ENCODE measurements at regions not wholly inside any gene's neighbourhood (a gene's known extent, or its start where the extent isn't known, plus 50 kb on each side); places are given as distances from the start of the nearest gene placed in this dataset.

DNA sequence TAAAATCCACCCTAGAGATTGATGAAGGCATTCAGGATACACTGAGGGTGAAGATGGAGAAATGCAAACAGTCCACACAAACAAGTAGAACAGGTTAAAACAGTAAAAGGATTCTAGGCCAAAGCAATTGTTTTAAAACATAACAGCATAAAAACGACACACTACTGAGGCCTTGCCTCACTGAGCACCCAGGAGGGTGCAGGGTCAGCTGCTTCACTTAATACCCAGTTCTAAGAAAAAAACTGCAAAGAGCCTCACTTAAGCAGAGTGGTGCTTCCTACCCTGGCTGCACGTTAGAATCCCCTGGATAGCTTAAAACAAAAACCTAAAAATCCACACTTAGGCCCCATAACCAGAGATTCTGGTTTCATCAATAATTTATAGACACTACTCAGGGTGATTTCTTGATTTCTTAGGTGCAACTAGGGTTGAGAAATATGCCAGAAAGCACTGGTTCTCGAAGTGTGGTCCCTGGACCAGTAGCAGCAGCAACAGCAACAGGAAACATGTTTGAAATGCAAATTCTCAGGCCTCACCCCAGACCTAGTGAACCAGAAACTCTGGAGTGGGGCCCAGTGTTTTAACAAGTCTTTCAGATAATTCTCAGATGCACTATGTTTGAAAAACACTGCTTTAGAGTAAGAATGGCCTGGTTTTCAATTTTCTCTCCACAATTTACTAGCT is 279.1 kb downstream of the ZEB2 start:
- TF ChIP-seq, protein P1, sequence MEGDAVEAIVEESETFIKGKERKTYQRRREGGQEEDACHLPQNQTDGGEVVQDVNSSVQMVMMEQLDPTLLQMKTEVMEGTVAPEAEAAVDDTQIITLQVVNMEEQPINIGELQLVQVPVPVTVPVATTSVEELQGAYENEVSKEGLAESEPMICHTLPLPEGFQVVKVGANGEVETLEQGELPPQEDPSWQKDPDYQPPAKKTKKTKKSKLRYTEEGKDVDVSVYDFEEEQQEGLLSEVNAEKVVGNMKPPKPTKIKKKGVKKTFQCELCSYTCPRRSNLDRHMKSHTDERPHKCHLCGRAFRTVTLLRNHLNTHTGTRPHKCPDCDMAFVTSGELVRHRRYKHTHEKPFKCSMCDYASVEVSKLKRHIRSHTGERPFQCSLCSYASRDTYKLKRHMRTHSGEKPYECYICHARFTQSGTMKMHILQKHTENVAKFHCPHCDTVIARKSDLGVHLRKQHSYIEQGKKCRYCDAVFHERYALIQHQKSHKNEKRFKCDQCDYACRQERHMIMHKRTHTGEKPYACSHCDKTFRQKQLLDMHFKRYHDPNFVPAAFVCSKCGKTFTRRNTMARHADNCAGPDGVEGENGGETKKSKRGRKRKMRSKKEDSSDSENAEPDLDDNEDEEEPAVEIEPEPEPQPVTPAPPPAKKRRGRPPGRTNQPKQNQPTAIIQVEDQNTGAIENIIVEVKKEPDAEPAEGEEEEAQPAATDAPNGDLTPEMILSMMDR (IDR thresholded peaks at IDR 0.05; ENCODE audit: low read depth, low read length), result no peak
- no peak overlapping the region for H3K4me3 ChIP-seq (replicated peaks in 1 of 2; ENCODE audit: low read depth in 2 of 2, low read length in 2 of 2)
- no peak for DNase-seq (ENCODE audit: low read depth in 2 of 2)

DNA sequence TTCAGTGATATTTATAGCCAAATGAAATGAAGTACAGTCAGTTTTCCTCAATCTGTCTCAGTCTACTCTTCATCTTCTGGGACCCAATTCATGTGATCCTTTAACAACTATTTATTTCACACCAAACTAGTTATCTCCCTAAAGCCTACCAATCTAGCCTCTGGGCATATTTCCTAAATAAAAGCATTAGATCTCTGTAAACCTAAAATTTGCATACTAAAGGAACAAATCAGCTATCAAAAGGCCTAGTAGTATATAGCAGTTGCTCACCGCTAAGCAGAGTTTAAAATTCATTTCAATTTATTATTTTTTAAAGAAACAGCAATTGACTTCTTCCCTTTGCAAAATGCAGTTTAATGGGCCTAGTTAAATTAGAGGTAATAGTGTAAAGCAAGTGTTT is 280.2 kb downstream of the ZEB2 start:
- no peak overlapping the region for H3K4me3 ChIP-seq (replicated peaks in 1 of 2; ENCODE audit: low read depth in 2 of 2, low read length in 2 of 2)
- DNase-seq (ENCODE audit: low read depth in 2 of 2), result no peak
- TF ChIP-seq, protein P1 (IDR thresholded peaks at IDR 0.05; ENCODE audit: low read depth, low read length), result no peak

DNA sequence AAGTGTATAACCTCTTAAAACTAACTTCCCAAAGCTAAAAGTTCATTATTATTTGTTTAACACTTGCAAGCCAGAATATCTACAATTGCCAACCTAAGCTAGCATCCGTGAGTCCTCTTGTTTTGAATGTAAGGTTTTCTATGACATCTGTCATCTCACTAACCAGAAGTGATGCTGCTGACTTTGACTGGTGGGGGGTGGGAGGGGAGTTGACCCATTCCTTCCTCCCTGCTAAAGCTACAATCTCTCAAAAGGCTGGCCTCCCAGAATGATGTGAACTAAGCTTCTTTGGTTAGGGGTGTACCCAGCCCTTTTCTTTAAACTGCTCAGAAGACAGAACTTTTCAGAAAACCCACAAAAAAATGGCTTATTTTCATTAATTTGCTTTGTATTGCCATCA is 280.6 kb downstream of the ZEB2 start:
- TF ChIP-seq, protein P1 (IDR thresholded peaks at IDR 0.05; ENCODE audit: low read depth, low read length), result no peak
- H3K4me3 ChIP-seq (replicated peaks in 1 of 2; ENCODE audit: low read depth in 2 of 2, low read length in 2 of 2), result no peak overlapping the region
- no peak for DNase-seq (ENCODE audit: low read depth in 2 of 2)

DNA sequence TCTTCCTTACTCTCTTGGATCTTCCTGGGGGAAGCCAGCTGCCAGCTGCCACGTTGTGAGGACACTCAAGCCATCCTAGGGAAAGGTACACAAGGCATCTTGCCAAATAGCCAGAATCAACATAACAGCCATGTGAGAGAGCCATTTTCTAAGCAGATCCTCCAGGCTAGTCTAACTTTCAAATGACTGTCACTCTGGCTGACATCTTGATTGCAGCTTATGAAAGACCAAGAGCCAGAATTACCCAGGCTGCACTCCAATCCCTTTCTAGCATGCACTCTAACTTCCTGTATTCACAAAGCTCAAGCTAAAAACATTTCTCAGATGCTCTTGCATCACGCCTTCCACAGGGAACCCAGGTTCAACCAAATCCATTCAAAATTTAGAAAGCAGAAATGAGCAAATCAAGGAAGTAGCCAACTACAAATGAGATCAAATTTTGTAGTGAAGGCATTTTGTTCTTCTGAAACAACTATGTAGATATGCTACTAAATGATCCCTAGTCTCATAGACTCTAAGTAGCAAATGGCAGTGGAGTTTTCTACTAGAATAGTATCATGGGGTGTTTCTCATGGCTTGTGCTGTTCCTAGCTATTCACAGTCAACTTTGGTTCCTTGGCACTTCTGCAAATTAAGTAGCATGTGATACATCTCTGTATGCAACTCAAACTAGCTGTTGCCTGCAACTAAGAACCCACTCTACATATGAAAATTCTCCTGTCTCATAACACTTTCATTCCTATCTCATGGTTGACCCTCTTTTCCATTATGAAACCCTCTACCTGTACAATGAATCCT is 281.9 kb downstream of the ZEB2 start:
- TF ChIP-seq, protein P1 (IDR thresholded peaks at IDR 0.05; ENCODE audit: low read depth, low read length), result no peak
- DNase-seq (ENCODE audit: low read depth in 2 of 2), result peak in 1 of 2 donors; percentile 10
- H3K4me3 ChIP-seq (replicated peaks in 1 of 2; ENCODE audit: low read depth in 2 of 2, low read length in 2 of 2), result no peak overlapping the region

DNA sequence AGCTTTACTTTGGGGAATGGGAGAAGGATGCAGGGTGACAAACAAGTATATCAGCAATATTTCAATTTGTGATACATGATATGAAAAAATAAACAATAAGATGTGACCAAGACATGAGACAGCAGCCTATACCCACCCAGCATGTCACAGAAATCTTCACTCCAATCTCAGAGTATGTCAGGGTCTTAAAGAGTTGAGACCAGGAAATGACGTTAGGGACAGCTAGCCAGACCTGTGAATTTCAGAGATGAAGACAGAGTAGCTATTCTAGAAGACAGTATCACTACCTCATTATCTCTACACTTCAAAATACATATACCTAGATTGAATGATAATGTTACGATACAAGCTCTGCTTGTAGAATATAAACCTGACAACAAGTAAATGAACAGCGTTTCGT is 282.8 kb downstream of the ZEB2 start:
- no peak overlapping the region for H3K4me3 ChIP-seq (replicated peaks in 1 of 2; ENCODE audit: low read depth in 2 of 2, low read length in 2 of 2)
- no peak for DNase-seq (ENCODE audit: low read depth in 2 of 2)
- TF ChIP-seq, protein P1 (IDR thresholded peaks at IDR 0.05; ENCODE audit: low read depth, low read length), result no peak

DNA sequence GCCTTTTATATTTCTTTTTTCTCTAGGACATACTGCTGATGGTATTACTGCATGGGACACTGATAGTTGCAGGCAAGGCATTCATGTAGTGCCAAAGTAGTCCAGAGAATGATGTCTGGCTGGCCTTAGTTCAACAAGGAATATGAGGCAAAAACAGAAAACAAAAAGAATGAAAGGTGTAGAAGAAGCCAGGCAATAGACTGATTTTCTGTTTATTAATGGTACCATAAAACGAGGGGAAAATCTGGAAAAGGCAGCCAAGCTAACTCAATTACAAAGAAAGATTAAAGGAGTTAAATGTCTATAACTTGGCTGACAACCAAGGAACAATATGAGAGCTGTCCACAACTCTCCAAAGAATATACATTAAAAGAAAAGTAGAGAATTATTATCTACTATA is 284.9 kb downstream of the ZEB2 start:
- no peak for DNase-seq (ENCODE audit: low read depth in 2 of 2)
- no peak overlapping the region for H3K4me3 ChIP-seq (replicated peaks in 1 of 2; ENCODE audit: low read depth in 2 of 2, low read length in 2 of 2)
- TF ChIP-seq, protein P1 (IDR thresholded peaks at IDR 0.05; ENCODE audit: low read depth, low read length), result no peak
